Epidermal melanocyte (primary cell): ENCODE measurements at regions not wholly inside any gene's neighbourhood (a gene's known extent, or its start where the extent isn't known, plus 50 kb on each side); places are given as distances from the start of the nearest gene placed in this dataset.
"Not testable (repeated sequence)": the region's sequence is repeated elsewhere in the genome, so short reads cannot be mapped to it uniquely, and the experiment has no call there.

Source experiments
- DNase-seq: peaks from one replicate; pipeline ENCODE4 v3.0.0; 2011; ENCODE audit warnings: low spot score; ENCODE audit not compliant: insufficient read length

GRCh38 chr1:172835834-172836233 is 176.9 kb downstream of the FASLG start:
- DNase-seq: no peak

DNA sequence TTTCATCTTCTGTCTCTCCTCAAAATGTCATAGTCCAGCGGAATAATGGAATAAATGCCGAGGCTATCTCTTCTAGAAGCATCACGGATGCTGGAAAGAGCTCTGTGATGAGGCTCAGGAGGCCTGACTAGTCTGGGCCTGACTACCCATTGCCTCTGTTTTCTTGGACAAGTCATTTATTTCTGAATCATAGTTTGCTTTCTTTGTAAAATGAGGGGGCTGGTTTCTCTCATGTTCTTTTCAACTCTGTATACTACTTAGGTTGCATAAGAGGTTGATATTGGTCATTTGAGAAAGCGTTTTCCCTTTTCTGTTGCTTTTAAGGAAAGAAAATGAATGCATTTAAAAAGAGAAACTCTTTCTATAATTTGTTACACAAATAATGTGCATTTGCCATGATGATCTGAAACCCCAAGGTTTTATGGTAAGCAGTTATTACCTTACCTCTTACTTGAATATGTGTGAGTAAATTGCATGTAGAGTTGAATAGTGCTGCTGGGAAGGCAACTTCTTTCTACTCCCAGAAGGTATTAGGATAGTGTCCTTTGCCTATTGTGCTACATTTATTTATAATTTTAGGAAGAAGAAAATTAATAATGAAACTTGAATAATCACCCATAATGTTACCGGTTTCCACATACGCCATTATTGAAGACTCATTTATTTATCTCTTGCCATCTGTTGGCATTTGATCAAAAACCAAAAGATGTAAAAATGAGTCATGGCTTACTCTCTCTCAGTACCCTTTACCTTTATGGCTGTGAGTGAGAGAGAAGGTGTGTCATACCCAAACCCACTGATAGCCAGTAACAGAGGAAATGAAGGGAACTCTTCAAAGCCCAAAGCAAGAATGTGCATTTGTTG is 179.1 kb downstream of the FASLG start:
- no peak for DNase-seq

DNA sequence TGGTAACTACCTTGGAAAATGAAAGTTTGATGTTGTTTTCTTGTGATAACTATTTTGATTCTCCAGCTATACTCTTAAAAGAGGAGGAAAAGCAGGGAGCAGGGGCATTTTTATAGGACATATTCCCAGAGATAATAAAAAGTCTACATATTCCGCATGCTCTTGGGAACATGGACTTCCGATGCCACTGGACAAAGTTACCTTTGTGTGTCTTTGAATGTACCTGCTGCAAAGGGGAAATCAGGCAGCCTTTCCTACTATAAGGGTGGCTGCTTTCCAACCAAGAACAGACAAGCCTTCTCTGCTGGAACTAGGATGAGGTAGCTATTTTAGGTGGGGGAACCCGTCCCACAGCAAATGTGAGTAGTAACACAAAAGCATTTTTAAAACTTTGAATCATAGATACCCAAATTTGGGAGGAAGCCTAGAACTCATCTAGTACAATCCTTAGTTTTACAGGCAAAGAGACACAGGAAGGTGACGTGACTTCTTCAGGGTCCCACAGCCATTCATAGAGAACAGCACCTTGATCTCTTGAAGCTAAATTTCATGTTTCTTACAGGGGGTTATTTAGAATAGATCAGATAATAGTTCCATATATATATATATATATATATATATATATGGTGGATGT is 179.9 kb downstream of the FASLG start:
- no peak for DNase-seq

GRCh38 chr1:172839639-172840038 is 180.7 kb downstream of the FASLG start:
- not testable (repeated sequence) for DNase-seq

GRCh38 chr1:172843444-172843843 is 184.5 kb downstream of the FASLG start:
- DNase-seq: no peak

GRCh38 chr1:172845371-172845770 is 186.5 kb downstream of the FASLG start:
- DNase-seq: no peak

- no peak for DNase-seq
Measured at GRCh38 chr1:172845865-172846264, 187.0 kb downstream of the FASLG start.

DNA sequence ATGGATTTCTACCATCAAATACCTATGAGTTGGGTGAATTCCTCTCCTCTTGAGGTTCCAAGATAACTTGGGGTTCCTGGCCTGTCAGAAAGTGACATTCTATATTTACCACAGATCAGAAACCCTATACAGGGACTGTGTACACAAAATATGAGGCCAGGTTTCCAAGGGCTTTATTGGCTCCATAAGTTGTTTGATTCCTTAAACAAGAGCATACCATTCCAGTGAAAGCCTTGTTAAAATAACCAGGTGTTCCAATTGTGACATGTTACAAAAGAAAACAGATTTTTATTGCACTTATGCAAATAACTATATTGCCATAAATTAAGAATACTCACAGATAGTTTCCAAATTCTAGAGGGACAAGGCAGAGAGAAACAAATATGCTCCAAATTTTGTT is 188.9 kb downstream of the FASLG start:
- DNase-seq: not testable (repeated sequence)

DNA sequence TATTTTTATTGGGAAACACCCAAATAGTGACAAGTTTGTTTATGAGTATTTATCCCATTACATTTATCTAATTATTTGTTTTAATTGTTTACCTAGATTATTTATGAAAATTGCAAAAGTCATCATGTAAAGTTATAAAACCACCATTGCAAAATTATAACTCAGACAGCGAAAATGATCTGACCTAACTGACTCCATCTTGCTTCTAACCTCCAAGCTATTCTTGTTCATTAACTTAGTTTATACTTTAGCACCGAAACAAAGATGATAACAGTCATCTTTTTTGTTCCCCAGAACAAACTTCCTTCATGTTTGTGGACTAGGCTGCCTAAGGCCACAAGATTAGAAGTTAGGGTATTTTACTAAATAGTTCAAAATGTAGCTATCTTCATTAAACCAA is 190.8 kb downstream of the FASLG start:
- DNase-seq: no peak

DNA sequence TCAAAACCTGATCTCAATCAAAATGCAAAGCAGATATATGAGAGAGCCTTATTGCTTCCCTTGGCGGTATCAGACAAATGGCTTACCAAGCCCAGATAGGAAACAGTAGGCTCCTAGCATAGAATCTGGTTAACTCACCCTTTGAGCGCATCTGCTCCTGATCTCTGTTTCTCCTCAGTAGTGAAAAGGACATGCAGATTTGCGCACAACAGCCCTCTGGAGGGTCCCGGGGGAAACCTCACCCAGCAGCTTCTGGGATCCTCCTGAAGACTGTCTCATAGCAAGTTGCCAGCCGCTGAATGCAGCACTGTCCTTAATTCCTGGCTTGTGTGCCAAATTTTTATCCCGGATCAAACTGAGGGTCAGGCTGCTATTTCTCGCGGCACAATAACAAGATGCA is 192.2 kb downstream of the FASLG start:
- no peak for DNase-seq

DNA sequence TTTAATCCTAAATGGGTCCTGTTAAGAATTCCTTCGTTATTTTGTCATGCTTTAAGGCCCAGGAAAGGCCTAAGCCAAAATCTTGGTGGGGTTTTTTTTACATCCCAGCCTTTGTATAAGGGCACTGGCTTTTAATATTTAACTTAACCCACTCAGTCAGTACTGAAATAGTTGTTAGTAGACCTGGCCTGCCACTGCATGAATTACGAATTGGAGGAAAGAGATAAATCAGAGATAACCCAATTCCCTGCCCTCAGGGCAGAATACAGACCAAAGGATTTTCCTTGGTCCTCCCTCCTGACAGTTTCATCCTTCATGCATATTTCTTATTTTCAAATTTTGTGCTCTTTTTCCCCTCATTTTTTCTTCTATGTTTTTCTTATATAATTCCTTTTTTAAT is 193.0 kb downstream of the FASLG start:
- DNase-seq: no peak

DNA sequence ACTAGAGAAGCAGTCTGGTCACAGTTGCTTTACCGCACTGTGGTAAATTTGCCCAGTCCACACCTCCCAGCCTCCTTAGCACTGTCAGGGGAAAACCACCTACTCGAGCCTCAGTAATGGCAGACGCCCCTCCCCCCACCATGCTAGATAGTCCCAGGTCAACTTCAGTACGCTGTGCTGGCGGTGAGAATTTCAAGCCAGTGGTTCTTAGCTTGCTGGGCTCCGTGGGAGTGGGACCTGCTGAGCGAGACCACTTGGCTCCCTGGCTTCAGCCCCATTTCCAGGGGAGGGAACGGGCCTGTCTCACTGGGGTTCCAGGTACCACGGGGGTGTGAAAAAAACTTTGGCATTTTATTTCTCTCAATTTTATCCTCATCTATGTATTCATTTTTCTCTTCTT is 194.8 kb downstream of the TNFSF18 start:
- DNase-seq: not testable (repeated sequence)

GRCh38 chr1:172863031-172863430 is 187.7 kb downstream of the TNFSF18 start:
- no peak for DNase-seq

DNA sequence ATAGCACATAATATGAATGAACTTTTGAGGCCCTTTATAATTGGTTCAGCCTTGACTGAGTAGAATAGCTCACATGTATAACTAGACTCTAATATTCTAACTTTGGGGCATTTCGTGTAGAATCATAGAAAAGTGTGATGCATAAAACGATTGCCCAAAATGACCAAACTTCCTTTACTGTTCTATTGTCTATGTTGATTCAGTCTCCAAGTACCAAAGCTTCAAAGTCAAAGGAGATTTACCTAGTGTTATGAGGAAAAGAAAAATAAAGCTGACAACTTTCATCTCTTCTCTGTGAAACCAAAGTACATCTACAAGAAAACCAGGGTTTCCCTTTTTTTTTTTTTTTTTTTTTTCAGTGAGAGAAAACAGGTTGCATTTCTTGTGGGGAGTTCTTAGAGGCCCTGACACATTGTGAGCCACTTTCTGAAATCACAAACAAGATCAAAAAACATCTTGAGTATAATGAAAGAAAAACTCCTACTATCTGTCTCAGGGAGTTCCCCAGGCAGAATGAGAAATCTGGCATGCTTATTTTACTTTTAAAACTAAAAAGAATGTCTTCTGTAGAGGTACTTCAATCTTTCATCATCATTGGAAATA is 183.4 kb downstream of the TNFSF18 start:
- no peak for DNase-seq

DNA sequence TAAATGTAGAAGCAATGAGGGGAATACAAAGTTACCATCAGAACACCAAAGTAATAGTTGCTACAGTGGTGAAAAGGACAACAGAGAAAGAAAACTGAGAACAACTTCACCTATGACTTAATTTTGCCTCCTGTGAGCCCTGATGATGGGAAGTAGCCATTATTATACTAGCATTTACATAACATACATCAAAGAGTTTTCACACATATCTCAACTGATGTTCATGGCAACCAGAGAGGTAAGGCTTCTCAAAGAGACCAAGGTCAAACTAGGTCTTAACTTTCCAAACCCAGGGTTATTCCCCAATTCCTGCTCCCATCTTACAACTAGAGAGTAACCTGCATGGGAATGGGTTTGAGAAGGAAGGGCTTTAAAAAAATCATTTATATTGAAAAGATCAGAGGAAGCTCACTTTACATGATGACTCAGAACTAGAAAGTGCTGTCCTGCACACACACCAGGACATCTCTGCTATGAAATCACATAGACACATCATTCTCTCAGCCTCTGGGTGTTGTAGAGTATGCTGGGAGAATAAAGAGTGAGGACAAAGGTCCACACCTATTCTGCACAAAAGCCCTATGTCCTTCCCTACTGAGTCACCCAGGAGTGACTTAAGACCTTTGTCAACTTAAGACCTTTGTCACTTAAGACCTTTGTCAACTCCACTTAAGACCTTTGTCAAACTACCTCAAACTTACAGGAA is 179.7 kb downstream of the TNFSF18 start:
- no peak for DNase-seq

- no peak for DNase-seq
Measured at GRCh38 chr1:172874950-172875349, 175.8 kb downstream of the TNFSF18 start.

DNA sequence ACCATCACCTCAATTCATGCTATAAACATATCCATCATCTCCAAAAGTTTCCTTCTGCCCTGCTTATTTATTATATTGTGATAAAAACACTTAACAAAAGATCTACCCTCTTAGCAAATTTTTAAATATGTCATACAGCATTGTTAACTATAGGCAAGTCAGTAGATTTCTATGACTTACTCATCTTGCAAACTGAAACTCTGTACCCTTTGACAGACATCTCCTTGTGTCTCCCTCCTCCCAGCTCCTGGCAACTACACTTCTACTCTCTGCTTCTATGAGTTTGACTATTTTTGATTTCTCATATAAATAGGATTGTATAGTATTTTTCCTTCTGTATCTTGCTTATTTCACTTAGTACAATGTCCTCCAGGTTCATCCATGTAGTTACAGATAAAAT is 174.8 kb downstream of the TNFSF18 start:
- no peak for DNase-seq

DNA sequence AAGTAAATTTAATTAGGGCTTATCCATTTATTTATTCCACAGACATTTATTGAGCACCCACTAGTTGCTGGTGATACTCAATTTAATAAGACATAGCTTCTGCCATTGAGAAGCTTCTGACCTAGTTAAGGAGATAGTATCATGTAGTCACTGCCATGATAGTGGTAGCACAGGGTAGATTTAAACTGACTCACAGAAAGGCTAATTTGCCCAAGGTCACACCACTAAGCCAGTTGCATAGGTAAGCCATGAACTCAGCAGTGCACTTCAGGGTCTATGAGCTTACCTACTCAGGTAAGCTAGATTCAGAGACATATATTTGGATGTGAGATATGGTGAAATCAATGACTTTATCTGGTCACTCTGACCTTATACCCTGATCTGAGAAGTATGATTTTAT is 168.4 kb downstream of the TNFSF18 start:
- DNase-seq: no peak

GRCh38 chr1:172882791-172883386 is 167.9 kb downstream of the TNFSF18 start:
- no peak for DNase-seq

- DNase-seq: no peak
Measured at GRCh38 chr1:172883387-172883791, 167.4 kb downstream of the TNFSF18 start.

DNA sequence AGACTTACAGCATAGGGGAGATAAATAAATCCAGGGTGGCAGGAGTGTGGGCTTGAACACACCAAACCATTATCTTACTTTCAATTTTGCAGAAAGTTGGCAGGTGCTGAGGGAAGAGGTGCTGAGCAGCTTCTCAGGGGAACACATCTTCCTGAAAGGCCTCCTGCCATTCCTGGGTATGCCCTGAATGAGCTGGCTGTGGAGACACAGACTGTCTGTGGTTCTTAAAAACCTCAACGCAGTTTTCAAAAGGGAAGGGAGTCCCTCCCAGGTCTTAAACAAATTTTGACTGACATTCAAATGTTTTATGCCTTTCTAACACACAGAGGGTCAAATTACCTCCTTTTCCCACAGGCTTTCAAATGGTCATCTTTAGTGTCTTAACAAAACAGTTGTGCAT is 166.9 kb downstream of the TNFSF18 start:
- no peak for DNase-seq

DNA sequence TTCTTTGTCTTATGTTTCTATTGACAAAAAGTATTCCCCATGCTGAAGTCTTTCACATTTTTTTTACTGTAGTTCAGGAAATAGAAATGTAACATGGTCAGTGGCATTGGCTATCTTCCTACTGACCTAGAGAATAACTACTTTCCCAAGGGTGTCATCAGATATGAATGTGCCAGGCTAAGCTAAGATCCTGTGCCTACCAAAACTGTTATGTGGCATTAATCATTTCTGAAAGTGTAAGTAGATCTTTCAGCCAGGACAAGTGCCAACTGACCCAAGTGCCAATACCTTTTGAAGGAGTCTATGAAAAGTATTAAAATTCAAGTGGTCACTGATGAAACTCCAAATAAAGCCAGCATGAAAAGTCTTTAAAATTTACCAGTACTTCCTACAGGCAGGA is 165.3 kb downstream of the TNFSF18 start:
- DNase-seq: no peak
